Stomach (tissue), 8 donors: ENCODE measurements at regions not wholly inside any gene's neighbourhood (a gene's known extent, or its start where the extent isn't known, plus 50 kb on each side); places are given as distances from the start of the nearest gene placed in this dataset.

Experiments used
- DNase-seq, 2 donors: peaks; one replicate each; pipeline versions ENCODE4 v3.0.0 to v3.0.0-alpha.2; 2013 to 2019
- H3K27ac ChIP-seq, 5 donors: fragments of 200-600 bp in 4 of 5; sonication (generic) in 4 of 5; one replicate each; pipeline ENCODE4 v1.5.1; 2013 to 2019; ENCODE audit warnings: mild to moderate bottlenecking in 1 of 5, moderate library complexity in 1 of 5
- H3K27me3 ChIP-seq, 3 donors: fragments of 200-600 bp; sonication (generic); one replicate each; pipeline ENCODE4 v1.5.1; 2017 to 2019; ENCODE audit warnings: mixed run types in 1 of 3
- H3K36me3 ChIP-seq, 4 donors: fragments of 200-600 bp; sonication (generic); 1 replicate in 3 of 4; 2 replicates in 1 of 4; pipeline ENCODE4 v1.5.1; 2016 to 2019
- H3K4me1 ChIP-seq, 4 donors: fragments of 200-600 bp; sonication (generic); one replicate each; pipeline ENCODE4 v1.5.1; 2016 to 2019
- H3K4me3 ChIP-seq, 4 donors: fragments of 200-600 bp; sonication (generic) in 3 of 4; one replicate each; pipeline ENCODE4 v1.5.1; 2016 to 2019; ENCODE audit warnings: mild to moderate bottlenecking in 1 of 4
- H3K9me3 ChIP-seq, 4 donors: fragments of 200-600 bp; sonication (generic); one replicate each; pipeline ENCODE4 v1.5.1; 2016 to 2019
- EP300 ChIP-seq: sonication (generic); formaldehyde crosslinking; IDR thresholded peaks from one replicate; pipeline ENCODE4 v1.6.1; 2017; ENCODE audit warnings: antibody characterized with exemption
- POLR2A ChIP-seq, 4 donors: fragments of 450-650 bp; IDR thresholded peaks; one replicate each; pipeline ENCODE4 v1.6.1; 2016; ENCODE audit warnings: antibody characterized with exemption in 4 of 4, control low read depth in 2 of 4, mild to moderate bottlenecking in 1 of 4, moderate library complexity in 1 of 4
- POLR2AphosphoS5 ChIP-seq, 3 donors: sonication (generic); formaldehyde crosslinking; IDR thresholded peaks; one replicate each; pipeline ENCODE4 v1.6.1; 2016; ENCODE audit warnings: antibody characterized with exemption in 3 of 3
- WGBS, 5 donors: extraction: QIAGEN DNeasy Blood & Tissue Kit in 3 of 5; methylation state at CpG; one replicate each; pipeline versions ENCODE4 v1.1.5 to v1.1.7; 2013 to 2018; 5-methylcytosine and 5-hydroxymethylcytosine counted together
- intact Hi-C: fragments of 100-400 bp; cut with DNase I; formaldehyde crosslinking; loops from one replicate; pipeline ENCODE4 v1.15.1; 2023; ENCODE audit warnings: low total_unique reads
- TF ChIP-seq, protein P1 (sequence below), 7 experiments: fragments of 450-650 bp in 4 of 7; fragments of 200-600 bp in 3 of 7; sonication (generic) in 3 of 7; IDR thresholded peaks; one replicate each; pipeline ENCODE4 v1.5.1; 2016 to 2019; ENCODE audit warnings: antibody characterized with exemption in 7 of 7, control low read depth in 2 of 7, mild to moderate bottlenecking in 1 of 7
- donor health status: healthy with polysubstance abuse.
- donor health status: Bipolar disorder and iron deficiency.
- donor health status: healthy.

DNA sequence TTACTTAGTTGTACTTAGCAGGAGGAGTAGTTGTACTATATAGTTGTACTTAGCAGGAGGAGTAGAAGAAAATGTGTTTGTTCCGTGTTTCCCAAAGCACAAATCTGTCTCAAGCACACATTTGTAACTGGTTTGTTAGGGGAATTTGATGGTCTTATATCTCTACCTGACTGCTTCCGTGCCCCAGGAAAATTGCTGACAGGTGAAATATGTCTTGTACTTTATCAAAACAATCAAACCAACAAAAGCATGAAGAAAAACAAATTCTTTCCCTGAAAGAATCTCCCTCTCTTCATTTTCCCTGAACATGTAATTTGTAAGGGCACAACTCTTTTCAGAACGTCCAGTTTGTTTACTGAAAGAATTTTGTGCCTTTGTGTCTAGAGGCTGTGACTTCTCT is 106.6 kb upstream of the RGS17 start:
- no peaks in the 10 kb centered on the region for H3K9me3 ChIP-seq
- H3K36me3 ChIP-seq, result no peaks in the 10 kb centered on the region
- H3K27ac ChIP-seq, result no peak overlapping the region
- TF ChIP-seq POLR2A (IDR thresholded peaks at IDR 0.05), result no peak
- no peak for TF ChIP-seq POLR2AphosphoS5 (IDR thresholded peaks at IDR 0.05)
- TF ChIP-seq EP300, result no peak
- TF ChIP-seq, protein P1, sequence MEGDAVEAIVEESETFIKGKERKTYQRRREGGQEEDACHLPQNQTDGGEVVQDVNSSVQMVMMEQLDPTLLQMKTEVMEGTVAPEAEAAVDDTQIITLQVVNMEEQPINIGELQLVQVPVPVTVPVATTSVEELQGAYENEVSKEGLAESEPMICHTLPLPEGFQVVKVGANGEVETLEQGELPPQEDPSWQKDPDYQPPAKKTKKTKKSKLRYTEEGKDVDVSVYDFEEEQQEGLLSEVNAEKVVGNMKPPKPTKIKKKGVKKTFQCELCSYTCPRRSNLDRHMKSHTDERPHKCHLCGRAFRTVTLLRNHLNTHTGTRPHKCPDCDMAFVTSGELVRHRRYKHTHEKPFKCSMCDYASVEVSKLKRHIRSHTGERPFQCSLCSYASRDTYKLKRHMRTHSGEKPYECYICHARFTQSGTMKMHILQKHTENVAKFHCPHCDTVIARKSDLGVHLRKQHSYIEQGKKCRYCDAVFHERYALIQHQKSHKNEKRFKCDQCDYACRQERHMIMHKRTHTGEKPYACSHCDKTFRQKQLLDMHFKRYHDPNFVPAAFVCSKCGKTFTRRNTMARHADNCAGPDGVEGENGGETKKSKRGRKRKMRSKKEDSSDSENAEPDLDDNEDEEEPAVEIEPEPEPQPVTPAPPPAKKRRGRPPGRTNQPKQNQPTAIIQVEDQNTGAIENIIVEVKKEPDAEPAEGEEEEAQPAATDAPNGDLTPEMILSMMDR (IDR thresholded peaks at IDR 0.05), result no peak
- intact Hi-C loops, result no loop called here
- H3K4me3 ChIP-seq, result no peak overlapping the region
- no peak for DNase-seq
- H3K4me1 ChIP-seq, result no peaks in the 10 kb centered on the region
- no peaks in the 10 kb centered on the region for H3K27me3 ChIP-seq
- WGBS, 5 donors, result 50 to 60% (median 57%) methylated on average over 3 of the region's 3 CpGs

DNA sequence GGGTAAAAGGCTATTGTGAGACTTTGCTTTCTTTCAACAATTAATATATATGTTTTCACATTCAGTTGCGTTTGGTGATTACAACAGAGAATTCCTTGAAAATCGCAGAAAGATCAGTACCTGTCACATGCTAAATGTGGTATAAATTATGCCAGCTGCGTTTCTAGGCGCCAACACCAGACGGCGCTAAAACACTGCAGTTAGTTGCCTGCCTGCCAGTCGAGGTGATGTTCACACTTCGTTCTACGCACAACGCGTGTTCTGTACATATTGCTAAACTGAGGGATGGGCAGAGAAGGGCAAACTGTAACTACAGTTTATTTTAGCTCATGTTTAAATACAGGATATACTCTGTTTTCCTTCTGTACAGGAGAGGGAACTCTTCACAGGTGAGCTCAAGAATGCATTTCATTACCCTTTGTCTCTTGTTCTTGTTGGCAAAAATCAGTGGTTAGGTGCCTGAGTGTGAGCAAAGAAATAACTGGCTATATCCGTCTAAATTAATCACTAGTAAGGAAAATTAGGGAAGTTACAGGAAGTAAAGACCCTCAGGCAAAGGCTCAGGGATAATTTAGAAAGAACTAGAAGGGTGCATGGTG is 100.1 kb upstream of the RGS17 start:
- intact Hi-C loops, result no loop called here
- no peaks in the 10 kb centered on the region for H3K36me3 ChIP-seq
- no peak overlapping the region for H3K4me3 ChIP-seq
- H3K9me3 ChIP-seq, result no peaks in the 10 kb centered on the region
- peak; percentile 64 to 73 for DNase-seq
- 5 to 16% (median 8%) methylated on average over 12 of the region's 12 CpGs for WGBS, 5 donors
- no peaks in the 10 kb centered on the region for H3K27me3 ChIP-seq
- no peak overlapping the region for H3K27ac ChIP-seq
- TF ChIP-seq EP300, result no peak
- TF ChIP-seq, protein P1 (IDR thresholded peaks at IDR 0.05), result peak in 5 of 7 experiments; percentile 70 to 82 (median 71)
- no peaks in the 10 kb centered on the region for H3K4me1 ChIP-seq

DNA sequence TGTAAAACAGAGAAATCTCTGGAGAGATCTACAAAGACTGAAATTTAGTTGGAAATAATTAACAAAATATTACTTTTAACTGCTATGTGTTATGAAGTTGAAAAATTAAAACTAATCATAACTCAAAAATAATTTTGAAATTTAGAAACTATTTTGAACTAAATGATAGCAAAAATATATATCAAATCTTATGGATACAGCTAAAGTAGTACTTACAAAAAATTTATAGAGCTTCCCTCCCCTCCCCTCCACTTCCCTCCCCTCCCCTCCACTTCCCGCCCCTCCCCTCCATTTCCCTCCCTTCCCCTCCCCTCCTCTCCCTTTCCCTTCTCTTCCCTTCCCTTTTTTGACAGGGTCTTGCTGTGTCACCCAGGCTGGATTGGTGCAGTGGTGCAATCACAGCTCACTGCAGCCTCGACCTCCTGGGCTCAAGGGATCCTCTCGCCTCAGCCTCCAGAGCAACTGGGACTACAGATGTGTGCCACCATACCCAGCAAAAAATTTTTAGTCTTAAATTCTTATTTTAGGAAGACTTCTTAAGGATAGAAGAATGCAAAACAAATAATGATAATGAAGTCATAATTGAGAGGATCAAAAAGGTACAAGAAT is 87.2 kb upstream of the RGS17 start:
- no peaks in the 10 kb centered on the region for H3K4me1 ChIP-seq
- intact Hi-C loops, result no loop called here
- H3K4me3 ChIP-seq, result no peak overlapping the region
- DNase-seq, result no peak
- TF ChIP-seq EP300 (no peak), POLR2A (IDR thresholded peaks at IDR 0.05) (no peak), POLR2AphosphoS5 (IDR thresholded peaks at IDR 0.05) (no peak)
- TF ChIP-seq, protein P1 (IDR thresholded peaks at IDR 0.05), result no peak
- no peaks in the 10 kb centered on the region for H3K36me3 ChIP-seq
- no peaks in the 10 kb centered on the region for H3K27me3 ChIP-seq
- 61 to 81% (median 70%) methylated on average over 2 to 3 of the region's 3 CpGs for WGBS, 5 donors
- no peaks in the 10 kb centered on the region for H3K9me3 ChIP-seq
- no peak overlapping the region for H3K27ac ChIP-seq

DNA sequence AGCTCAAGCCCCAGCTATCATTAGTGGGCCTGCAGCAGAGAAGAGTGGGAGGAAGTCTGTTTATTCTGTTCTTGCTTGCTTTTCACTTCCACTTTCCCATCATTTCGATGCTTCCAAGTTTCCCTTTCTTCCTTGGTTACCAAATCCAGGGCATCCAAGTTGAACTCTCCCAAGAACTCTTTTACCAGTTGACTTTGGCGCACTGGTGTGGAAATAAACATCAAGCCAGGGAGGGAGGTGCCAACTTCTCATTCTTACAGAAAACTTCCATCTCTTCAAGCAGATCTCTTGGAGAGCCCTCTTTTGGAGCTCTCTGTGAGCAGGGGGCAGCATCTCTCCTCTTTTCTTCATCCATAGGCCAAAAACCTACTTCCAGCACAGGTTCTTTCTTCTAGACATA is 85.7 kb upstream of the RGS17 start:
- H3K36me3 ChIP-seq, result no peaks in the 10 kb centered on the region
- H3K4me3 ChIP-seq, result no peak overlapping the region
- H3K9me3 ChIP-seq, result no peaks in the 10 kb centered on the region
- DNase-seq, result no peak
- H3K27me3 ChIP-seq, result no peaks in the 10 kb centered on the region
- H3K27ac ChIP-seq, result no peak overlapping the region
- H3K4me1 ChIP-seq, result no peaks in the 10 kb centered on the region
- intact Hi-C loops, result no loop called here
- TF ChIP-seq, protein P1 (IDR thresholded peaks at IDR 0.05), result no peak
- TF ChIP-seq EP300 (no peak), POLR2A (IDR thresholded peaks at IDR 0.05) (no peak), POLR2AphosphoS5 (IDR thresholded peaks at IDR 0.05) (no peak)
- 65 to 84% (median 76%) methylated on average over 2 of the region's 2 CpGs for WGBS, 5 donors
